ENCODE measurements at regions not wholly inside any gene's neighbourhood (a gene's known extent, or its start where the extent isn't known, plus 50 kb on each side); places are given as distances from the start of the nearest gene placed in this dataset.

- DNase-seq (ENCODE audit: low spot score): no peak
Observed at GRCh38 chr5:124064956-124065355, 553.0 kb downstream of the CSNK1G3 start.

GRCh38 chr5:124061663-124062062, 549.7 kb downstream of the CSNK1G3 start:
- DNase-seq (ENCODE audit: low spot score): no peak

DNA sequence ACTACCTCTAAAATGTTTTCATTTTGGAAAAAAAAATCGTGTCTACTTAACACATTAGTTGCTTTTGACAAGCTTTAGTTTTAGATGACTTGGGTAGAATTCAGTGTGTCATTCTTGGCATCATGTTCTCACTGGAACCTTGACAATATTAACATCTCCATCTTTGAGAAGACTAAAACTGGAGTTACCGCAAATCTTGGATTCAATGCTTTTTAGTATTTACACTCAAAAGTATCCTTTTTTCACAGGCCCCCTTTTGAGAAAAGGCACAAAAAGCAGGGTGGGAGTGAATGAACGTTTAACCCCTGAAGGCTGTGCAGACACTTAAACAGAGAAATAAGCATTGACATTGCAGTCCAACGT, 549.1 kb downstream of the CSNK1G3 start:
- no peak for DNase-seq (ENCODE audit: low spot score)

GRCh38 chr5:124060413-124061067, 548.6 kb downstream of the CSNK1G3 start:
- DNase-seq (ENCODE audit: low spot score): no peak

DNA sequence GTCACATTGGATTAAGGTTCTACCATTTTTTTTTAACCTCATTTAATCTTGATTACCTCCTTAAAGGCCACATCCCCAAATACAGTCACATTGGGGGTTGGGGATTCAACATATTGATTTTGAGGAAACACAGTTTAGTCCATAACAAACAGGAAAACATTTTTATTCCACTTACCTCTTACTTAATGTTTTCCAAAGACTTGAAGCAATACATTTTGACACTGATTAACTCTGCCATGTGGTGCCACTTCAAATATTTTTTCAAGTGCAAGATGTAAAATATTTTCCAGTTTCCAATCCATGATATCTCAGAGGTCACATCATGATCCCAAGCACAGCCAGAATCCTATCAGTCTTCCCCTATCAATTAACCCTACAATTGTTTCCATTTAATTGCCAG, 548.0 kb downstream of the CSNK1G3 start:
- DNase-seq (ENCODE audit: low spot score): no peak

GRCh38 chr5:124059200-124059599, 547.2 kb downstream of the CSNK1G3 start:
- DNase-seq (ENCODE audit: low spot score): no peak

- DNase-seq (ENCODE audit: low spot score): no peak
Observed at GRCh38 chr5:124057724-124058231, 545.8 kb downstream of the CSNK1G3 start.

DNA sequence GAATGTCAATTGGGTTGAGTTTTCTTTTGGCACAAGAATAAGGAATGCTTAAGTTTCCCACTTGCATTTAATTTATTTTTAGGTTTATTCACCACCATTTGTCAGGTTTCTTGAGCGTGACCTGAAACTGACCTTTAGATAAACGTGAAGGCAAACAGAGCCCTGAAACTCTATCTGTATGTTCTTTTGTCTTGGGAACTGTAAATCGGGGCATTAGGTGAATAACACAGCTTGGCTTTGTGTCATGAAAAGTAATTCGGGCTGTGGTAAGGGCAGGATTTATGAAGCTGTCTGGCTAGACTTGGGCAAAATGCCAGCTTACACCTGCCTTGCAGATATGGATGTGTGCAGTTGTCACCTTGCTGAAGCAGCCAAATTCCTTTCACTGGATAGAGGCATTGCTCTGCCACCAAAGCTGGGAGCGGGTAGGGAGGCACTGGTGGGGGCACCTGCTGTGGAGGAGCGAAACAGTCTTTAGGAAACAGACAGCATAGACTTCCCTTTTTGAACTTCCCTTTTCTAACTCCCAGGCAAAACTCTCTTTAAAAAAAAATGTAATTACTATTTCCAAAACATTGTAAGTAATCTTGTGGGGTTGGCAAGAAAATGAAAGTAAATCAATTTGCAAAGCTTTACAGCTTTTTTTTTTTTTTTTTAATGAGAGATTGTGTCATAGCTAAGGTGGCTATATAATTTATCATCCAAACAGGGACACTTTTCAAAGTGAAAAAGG, 545.2 kb downstream of the CSNK1G3 start:
- no peak for DNase-seq (ENCODE audit: low spot score)

- DNase-seq (ENCODE audit: low spot score): no peak
Observed at GRCh38 chr5:124056326-124056990, 544.5 kb downstream of the CSNK1G3 start.

DNA sequence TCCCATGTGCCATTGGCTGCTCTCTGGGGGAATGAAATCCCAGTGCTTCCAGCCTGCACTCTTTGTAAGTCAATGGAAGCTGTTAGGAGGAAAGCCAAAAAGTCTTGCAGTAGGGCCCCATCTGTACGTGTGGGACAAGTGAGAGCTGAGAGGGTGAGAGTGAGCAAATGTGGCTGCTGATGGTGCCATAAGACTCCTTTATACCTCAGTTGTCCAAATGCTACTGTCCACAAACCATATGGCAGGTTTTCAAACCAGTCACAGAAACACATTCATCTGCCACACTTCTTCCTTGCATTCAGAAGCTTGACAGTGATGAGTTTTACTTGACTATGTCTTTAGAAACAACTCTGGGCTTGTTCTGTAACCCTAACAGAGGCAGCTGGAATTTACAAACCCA, 543.8 kb downstream of the CSNK1G3 start:
- DNase-seq (ENCODE audit: low spot score): no peak

DNA sequence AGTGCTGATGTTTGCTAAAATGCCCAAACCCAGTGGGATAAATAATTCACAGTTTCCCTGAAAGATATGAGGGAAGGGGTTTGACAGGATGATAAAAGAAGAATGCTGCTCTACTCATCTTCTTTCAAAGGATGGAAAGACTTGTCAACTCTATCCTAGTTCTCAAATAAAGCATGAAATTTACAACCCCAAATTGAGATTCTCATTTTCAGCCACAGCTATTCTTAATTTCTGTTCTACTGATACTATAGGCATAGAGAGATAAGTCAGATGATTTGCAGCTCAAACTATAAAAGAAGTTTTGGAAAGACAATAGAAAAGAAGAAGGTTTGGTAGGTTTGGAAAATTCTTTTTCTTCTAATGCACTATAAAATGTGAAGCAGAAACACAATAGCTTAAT, 542.6 kb downstream of the CSNK1G3 start:
- DNase-seq (ENCODE audit: low spot score): no peak

GRCh38 chr5:124053340-124053739, 541.4 kb downstream of the CSNK1G3 start:
- no peak for DNase-seq (ENCODE audit: low spot score)

- no peak for DNase-seq (ENCODE audit: low spot score)
Observed at GRCh38 chr5:124052201-124052600, 540.2 kb downstream of the CSNK1G3 start.

- no peak for DNase-seq (ENCODE audit: low spot score)
Observed at GRCh38 chr5:124050120-124050770, 538.3 kb downstream of the CSNK1G3 start.

- no peak for DNase-seq (ENCODE audit: low spot score)
Observed at GRCh38 chr5:124045412-124045811, 533.4 kb downstream of the CSNK1G3 start.

DNA sequence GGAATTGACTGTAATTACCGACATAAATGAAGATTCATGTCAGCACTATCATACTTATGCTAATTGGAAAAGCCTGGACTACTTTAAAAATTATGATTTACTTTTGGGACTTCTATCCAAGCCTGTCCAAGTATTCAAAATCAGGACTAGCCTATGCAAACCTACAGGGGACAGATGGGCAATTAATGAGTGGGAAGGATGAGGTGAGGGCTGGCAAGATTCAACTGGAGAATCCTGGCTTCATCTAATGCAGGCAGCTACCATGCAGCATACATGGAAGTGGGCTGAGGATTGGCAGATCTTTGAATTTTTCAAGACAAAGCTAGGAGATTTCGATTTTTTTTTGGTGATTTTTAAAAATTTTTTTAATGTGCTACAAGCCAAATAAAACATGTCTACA, 532.6 kb downstream of the CSNK1G3 start:
- DNase-seq (ENCODE audit: low spot score): no peak

DNA sequence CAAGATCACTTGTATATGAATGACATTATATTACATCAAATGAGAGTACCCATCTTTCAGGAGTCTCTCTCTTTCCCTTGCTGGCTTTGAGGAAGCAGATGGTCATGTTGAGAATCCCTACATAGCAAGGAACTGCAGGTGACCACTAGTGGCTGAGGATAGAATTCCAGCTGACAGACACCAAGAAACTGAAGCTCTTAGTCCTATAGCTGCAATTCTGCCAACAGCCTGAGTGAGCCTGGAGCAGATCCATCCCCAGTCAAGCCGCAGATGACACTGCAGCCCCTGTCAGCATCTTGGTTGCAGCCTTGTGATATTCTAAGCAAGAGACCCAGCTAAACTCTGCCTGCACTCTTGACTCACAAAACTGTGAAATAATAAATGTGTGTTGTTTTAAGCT, 531.5 kb downstream of the CSNK1G3 start:
- DNase-seq (ENCODE audit: low spot score): peak; percentile 15

- no peak for DNase-seq (ENCODE audit: low spot score)
Observed at GRCh38 chr5:124040799-124041198, 528.8 kb downstream of the CSNK1G3 start.

GRCh38 chr5:124039410-124039809, 527.4 kb downstream of the CSNK1G3 start:
- DNase-seq (ENCODE audit: low spot score): no peak

DNA sequence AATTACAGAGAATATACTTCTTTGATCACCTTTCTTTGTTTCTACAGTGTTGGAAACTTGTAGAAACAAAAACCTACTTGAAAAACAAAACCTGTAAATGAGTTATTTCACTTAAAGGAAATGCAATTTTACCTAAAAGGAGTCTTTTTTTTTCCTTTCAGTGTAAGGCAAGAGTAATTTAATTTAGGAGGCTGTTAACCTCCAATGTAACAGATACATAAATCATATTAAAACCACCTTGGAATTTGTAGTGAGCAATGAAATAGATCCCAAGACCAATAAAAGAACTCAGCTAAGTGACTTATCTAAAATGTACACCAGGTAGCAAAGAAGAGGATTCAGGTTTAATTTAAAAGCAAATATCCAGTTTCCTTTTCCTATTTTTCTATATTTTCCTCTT, 524.8 kb downstream of the CSNK1G3 start:
- DNase-seq (ENCODE audit: low spot score): no peak

- no peak for DNase-seq (ENCODE audit: low spot score)
Observed at GRCh38 chr5:124034963-124035362, 523.0 kb downstream of the CSNK1G3 start.

- DNase-seq (ENCODE audit: low spot score): no peak
Observed at GRCh38 chr5:124034083-124034700, 522.2 kb downstream of the CSNK1G3 start.
